Common myeloid progenitor, CD34-positive (primary cell): ENCODE measurements at regions not wholly inside any gene's neighbourhood (a gene's known extent, or its start where the extent isn't known, plus 50 kb on each side); places are given as distances from the start of the nearest gene placed in this dataset.

Source experiments
- CTCF ChIA-PET: fragments of 350-600 bp; sonication (Branson Sonifier 250); formaldehyde crosslinking; loops from one replicate; lab custom pipeline; 2021; ENCODE audit warnings: antibody characterized with exemption; lab: Charles Lee
- POLR2A ChIA-PET: fragments of 350-600 bp; sonication (Branson Sonifier 250); formaldehyde crosslinking; loops from one replicate; lab custom pipeline; 2021; ENCODE audit warnings: antibody characterized with exemption; lab: Charles Lee
- DNase-seq, 3 donors: peaks; one replicate each; pipeline versions ENCODE4 v3.0.0 to v3.0.0-alpha.2; 2013
- H3K27ac ChIP-seq, 2 experiments: 1 replicate in 1 of 2; 2 replicates in 1 of 2; pipeline ENCODE4 v1.7.0; 2013; ENCODE audit warnings: inconsistent platforms in 2 of 2, low read length in 2 of 2, mild to moderate bottlenecking in 2 of 2, low read depth in 1 of 2, moderate library complexity in 1 of 2; ENCODE audit not compliant: severe bottlenecking in 2 of 2, insufficient read depth in 1 of 2, poor library complexity in 1 of 2
- H3K27me3 ChIP-seq, 5 experiments: replicated peaks in 2 of 5; 1 replicate in 3 of 5; 2 replicates in 2 of 5; pipeline versions ENCODE4 v1.6.1 to v1.7.0; 2013; ENCODE audit warnings: low read length in 4 of 5, mild to moderate bottlenecking in 2 of 5, moderate library complexity in 2 of 5, inconsistent platforms in 1 of 5; ENCODE audit not compliant: insufficient read depth in 5 of 5, control insufficient read depth in 4 of 5
- H3K36me3 ChIP-seq, 4 experiments: 1 replicate in 2 of 4; 2 replicates in 2 of 4; pipeline versions ENCODE4 v1.6.1 to v1.7.0; 2013; ENCODE audit warnings: low read length in 3 of 4, control low read depth in 1 of 4, mild to moderate bottlenecking in 1 of 4; ENCODE audit not compliant: control insufficient read depth in 4 of 4, insufficient read depth in 4 of 4
- H3K4me1 ChIP-seq, 4 experiments: 1 replicate in 3 of 4; 2 replicates in 1 of 4; pipeline versions ENCODE4 v1.6.1 to v1.7.1; 2013; ENCODE audit warnings: low read length in 3 of 4, mild to moderate bottlenecking in 3 of 4, control low read depth in 1 of 4, inconsistent platforms in 1 of 4, moderate library complexity in 1 of 4; ENCODE audit not compliant: control insufficient read depth in 4 of 4, insufficient read depth in 4 of 4; ENCODE audit errors: control extremely low read depth in 1 of 4
- H3K4me3 ChIP-seq, 7 experiments: 1 replicate in 4 of 7; 2 replicates in 3 of 7; pipeline versions ENCODE4 v1.5.1 to v1.7.0; 2013; ENCODE audit warnings: mild to moderate bottlenecking in 7 of 7, low read length in 6 of 7, moderate library complexity in 6 of 7, inconsistent platforms in 2 of 7, low read depth in 2 of 7, control low read depth in 1 of 7; ENCODE audit not compliant: insufficient read depth in 4 of 7, control insufficient read depth in 1 of 7; ENCODE audit errors: extremely low read depth in 1 of 7
- H3K9me3 ChIP-seq, 5 experiments: 1 replicate in 4 of 5; 2 replicates in 1 of 5; pipeline versions ENCODE4 v1.6.1 to v1.7.1; 2013; ENCODE audit warnings: low read length in 4 of 5, mild to moderate bottlenecking in 2 of 5, inconsistent platforms in 1 of 5, low read depth in 1 of 5, moderate library complexity in 1 of 5; ENCODE audit not compliant: control insufficient read depth in 4 of 5, insufficient read depth in 2 of 5; ENCODE audit errors: control extremely low read depth in 1 of 5
- WGBS: methylation state at CpG from one replicate; pipeline ENCODE4 v1.1.5; 2013; ENCODE audit not compliant: insufficient coverage; 5-methylcytosine and 5-hydroxymethylcytosine counted together

DNA sequence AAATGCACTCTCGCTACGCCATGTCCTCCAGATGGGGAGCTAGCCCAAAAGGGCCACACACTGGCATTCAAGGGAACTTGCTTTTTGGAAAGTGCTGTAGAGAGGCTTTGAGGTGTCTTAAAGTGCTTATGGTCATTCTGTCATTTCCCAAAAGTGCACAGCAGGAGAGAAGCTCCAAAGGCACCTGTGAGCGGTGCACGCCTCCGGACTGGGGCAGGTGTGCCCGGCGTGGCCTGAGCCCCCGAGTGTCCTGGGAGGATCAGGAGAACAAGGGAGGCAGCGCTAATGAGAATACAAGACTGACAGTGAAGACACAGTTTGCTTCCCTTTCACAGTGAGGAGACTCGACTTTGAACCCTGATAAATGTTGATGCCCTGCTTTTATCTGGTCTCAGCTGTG lies 419.0 kb upstream of the MKI67 start:
- CTCF ChIA-PET = no interaction called here

DNA sequence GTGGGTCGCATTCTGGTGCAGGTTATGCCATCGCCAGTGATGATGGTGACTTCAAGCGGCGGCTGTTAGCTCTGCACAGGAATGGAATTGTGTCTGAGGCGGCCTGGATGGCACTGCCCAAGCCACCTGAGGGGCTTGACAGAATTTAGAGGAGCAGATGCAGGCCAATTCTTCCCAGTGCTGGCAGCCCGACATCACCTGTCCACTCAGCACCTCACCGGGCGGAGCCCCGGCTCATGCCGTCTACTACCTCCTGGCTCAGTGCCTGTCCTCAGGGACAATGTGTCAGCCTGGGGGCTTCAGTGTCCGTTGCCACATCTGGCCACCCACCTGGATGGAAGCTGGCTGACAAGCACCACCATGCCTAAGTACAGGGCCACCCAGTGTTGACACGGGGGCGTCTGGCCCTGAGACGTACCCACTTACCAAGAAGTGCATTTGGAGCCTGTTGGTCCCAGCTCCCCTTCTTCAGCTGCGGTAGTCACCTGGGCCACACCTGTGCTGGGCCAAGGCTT lies 420.5 kb upstream of the MKI67 start:
- WGBS = 84% methylated on average over 14 of the region's 15 CpGs
- DNase-seq = no peak
- POLR2A ChIA-PET = no interaction called here
- Histone ChIP-seq H3K9me3 (no peaks in the 10 kb centered on the region), H3K27me3 (peaks cover 5 to 78% (median 27%) of the 10 kb centered on the region in 5 experiments), H3K36me3 (no peaks in the 10 kb centered on the region), H3K27ac (no peak overlapping the region), H3K4me3 (no peak overlapping the region), H3K4me1 (no peaks in the 10 kb centered on the region)
- CTCF ChIA-PET = no interaction called here

More for the DNA sequence above, 419.0 kb upstream of the MKI67 start:
- POLR2A ChIA-PET = no interaction called here
- H3K27me3 ChIP-seq = peaks cover 5 to 84% (median 39%) of the 10 kb centered on the region in 5 experiments
- no peaks in the 10 kb centered on the region for H3K9me3 ChIP-seq
- peaks cover 0 to 8% (median 4%) of the 10 kb centered on the region in 4 experiments for H3K4me1 ChIP-seq
- no peak overlapping the region for H3K4me3 ChIP-seq
- no peaks in the 10 kb centered on the region for H3K36me3 ChIP-seq
- H3K27ac ChIP-seq = no peak overlapping the region
- WGBS = 97% methylated on average over 10 of the region's 10 CpGs
- no peak for DNase-seq

DNA sequence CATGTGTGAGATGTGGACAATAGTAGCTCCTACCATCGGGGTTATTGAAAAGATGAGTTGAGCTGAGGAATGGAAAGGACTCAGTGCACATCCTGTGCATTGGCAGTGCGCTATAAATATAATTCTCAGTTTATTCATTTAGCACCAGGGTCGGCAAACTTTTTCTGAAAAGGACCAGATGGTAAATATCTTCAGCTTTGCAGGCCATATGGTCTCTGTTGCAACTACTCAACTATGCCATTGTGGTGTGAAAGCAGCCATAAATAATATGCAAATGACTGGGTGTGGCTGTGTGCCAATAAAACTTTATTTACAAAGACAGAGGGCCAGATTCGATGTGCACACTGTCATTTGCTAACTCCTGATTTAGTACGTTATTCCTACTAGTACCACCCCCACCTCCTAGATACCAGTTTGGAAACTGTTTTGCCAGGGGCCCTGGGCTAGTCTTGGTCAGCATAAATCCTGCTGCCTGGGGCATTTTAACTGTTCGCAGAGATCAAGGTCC lies 422.9 kb upstream of the MKI67 start:
- POLR2A ChIA-PET = no interaction called here
- Histone ChIP-seq H3K4me3 (no peak overlapping the region), H3K27ac (no peak overlapping the region), H3K36me3 (no peaks in the 10 kb centered on the region), H3K9me3 (peaks cover 0 to 4% (median 0%) of the 10 kb centered on the region in 5 experiments), H3K4me1 (no peaks in the 10 kb centered on the region), H3K27me3 (peaks cover 0 to 57% (median 7%) of the 10 kb centered on the region in 5 experiments)
- 96% methylated on average over 3 of the region's 6 CpGs for WGBS
- no peak for DNase-seq
- CTCF ChIA-PET = interaction anchor here (1.2 to 2.3 kb wide), 2 partner anchors 14 to 18 kb away, joined by 4 to 6 read pairs; no protein-coding TSS in a partner anchor

DNA sequence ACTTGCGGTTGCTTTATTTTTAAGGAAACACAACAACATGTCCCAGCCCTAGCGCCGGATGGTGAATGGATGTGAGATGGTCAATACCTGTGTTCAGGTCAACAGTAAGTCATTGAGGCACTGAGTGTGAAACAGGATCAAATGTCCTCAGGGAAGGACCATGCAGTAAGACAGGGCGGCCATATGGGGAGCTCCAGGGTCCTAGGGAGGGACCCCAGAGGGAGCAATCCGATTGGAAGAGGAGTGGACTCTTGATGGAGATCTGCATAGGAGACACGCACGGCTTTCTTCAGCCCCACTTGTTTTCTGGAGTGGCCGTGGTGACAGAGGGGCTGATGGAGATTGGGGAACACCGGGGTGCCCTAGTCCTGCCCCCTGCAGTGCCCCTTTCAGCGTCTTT lies 423.8 kb upstream of the MKI67 start:
- peaks cover 0 to 4% (median 0%) of the 10 kb centered on the region in 5 experiments for H3K9me3 ChIP-seq
- 90% methylated on average over 6 of the region's 10 CpGs for WGBS
- ChIA-PET CTCF (interaction anchor here (1.2 to 2.3 kb wide), 2 partner anchors 15 to 19 kb away, joined by 4 to 6 read pairs; no protein-coding TSS in a partner anchor), POLR2A (no interaction called here)
- no peak overlapping the region for H3K27ac ChIP-seq
- no peak overlapping the region for H3K4me3 ChIP-seq
- H3K4me1 ChIP-seq = no peaks in the 10 kb centered on the region
- H3K27me3 ChIP-seq = peaks cover 2 to 50% (median 7%) of the 10 kb centered on the region in 5 experiments
- no peaks in the 10 kb centered on the region for H3K36me3 ChIP-seq
- DNase-seq = no peak

DNA sequence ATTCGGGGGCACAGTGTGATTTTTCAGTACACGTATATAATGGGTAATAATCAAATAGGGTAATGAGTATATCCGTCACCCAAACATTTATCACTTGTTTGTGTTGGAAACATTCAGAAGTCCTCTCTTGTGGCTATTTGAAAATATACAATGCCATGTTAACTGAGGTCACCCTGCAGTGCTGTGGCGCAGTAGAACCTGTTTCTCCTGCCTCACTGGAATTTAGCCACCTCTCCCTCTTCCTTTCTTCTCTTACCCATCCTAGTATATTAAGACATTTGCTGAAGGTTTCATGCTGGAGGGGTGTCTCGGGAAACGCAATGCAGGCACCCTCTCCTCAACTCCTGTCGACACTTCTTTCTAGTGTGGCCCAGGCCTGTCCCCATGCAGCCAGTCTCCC lies 425.3 kb upstream of the MKI67 start:
- CTCF ChIA-PET = no interaction called here
- no peaks in the 10 kb centered on the region for H3K4me1 ChIP-seq
- WGBS = 78% methylated on average over 6 of the region's 7 CpGs

DNA sequence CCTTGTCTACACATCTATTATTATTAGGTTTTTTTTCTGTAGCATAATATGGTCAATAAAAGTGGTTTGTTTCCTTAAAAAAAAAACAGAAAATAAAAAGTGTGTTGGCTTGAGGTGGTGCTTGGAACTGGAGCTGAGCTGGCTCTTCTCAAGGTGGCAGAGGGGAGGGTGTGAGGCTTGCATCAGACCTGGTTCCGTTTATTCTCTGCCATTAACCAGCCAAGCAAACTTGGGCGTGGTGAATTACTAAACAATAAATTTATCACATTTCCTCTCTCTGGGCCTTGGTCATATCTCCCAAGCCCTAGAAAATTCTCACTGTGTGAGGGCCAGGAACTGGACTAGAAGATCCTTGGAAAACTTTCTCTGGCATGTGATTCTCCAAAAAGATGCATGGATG lies 427.5 kb upstream of the MKI67 start:
- peaks cover 0 to 4% (median 0%) of the 10 kb centered on the region in 5 experiments for H3K9me3 ChIP-seq
- WGBS = no CpG with 5 or more reads among the region's 2 CpGs
- no peak overlapping the region for H3K27ac ChIP-seq
- H3K36me3 ChIP-seq = no peaks in the 10 kb centered on the region
- peaks cover 0 to 37% (median 4%) of the 10 kb centered on the region in 5 experiments for H3K27me3 ChIP-seq
- CTCF ChIA-PET = interaction anchor here (1.0 kb wide), 1 partner anchor 15 kb away, joined by 3 read pairs; no protein-coding TSS in a partner anchor
- H3K4me1 ChIP-seq = no peaks in the 10 kb centered on the region
- POLR2A ChIA-PET = interaction anchor here (0.6 kb wide), 1 partner anchor 22 kb away, joined by 3 read pairs; no protein-coding TSS in a partner anchor
- H3K4me3 ChIP-seq = no peak overlapping the region
- no peak for DNase-seq

More for the DNA sequence above, 425.3 kb upstream of the MKI67 start:
- POLR2A ChIA-PET = no interaction called here
- no peak overlapping the region for H3K4me3 ChIP-seq
- no peaks in the 10 kb centered on the region for H3K36me3 ChIP-seq
- peaks cover 2 to 48% (median 4%) of the 10 kb centered on the region in 5 experiments for H3K27me3 ChIP-seq
- no peak for DNase-seq
- no peak overlapping the region for H3K27ac ChIP-seq
- peaks cover 0 to 4% (median 0%) of the 10 kb centered on the region in 5 experiments for H3K9me3 ChIP-seq
